ENCODE measurements at regions not wholly inside any gene's neighbourhood (a gene's known extent, or its start where the extent isn't known, plus 50 kb on each side); places are given as distances from the start of the nearest gene placed in this dataset.

- TF ChIP-seq CTCF (IDR thresholded peaks at IDR 0.05 in 4 of 5, conservative IDR thresholded peaks at IDR 0.05 in 1 of 5): no peak
- TF ChIP-seq POLR2A (IDR thresholded peaks at IDR 0.05): no peak
Measured at GRCh38 chr7:130825819-130826218, 91.8 kb upstream of the KLF14 start.

Measured in gastrocnemius medialis (tissue), 4 donors.